Islet of Langerhans (tissue), 1 donor: ENCODE measurements at regions not wholly inside any gene's neighbourhood (a gene's known extent, or its start where the extent isn't known, plus 50 kb on each side); places are given as distances from the start of the nearest gene placed in this dataset.

Experiments
- FAIRE-seq: peaks from one replicate; lab custom pipeline; 2011; peaks lifted over from hg19 to GRCh38; lab: Jason Lieb, UNC

- no peak for FAIRE-seq
Observed at GRCh38 chr11:111095327-111095726, 150.2 kb upstream of the POU2AF2 start.

GRCh38 chr11:111093061-111093460, 152.5 kb upstream of the POU2AF2 start:
- no peak for FAIRE-seq

GRCh38 chr11:111091321-111091938, 154.1 kb upstream of the POU2AF2 start:
- FAIRE-seq = no peak

- FAIRE-seq = no peak
Observed at GRCh38 chr11:111089759-111090158, 155.8 kb upstream of the POU2AF2 start.

GRCh38 chr11:111088847-111089355, 156.6 kb upstream of the POU2AF2 start:
- no peak for FAIRE-seq

- no peak for FAIRE-seq
Observed at GRCh38 chr11:111086058-111086457, 159.5 kb upstream of the POU2AF2 start.

- FAIRE-seq = no peak
Observed at GRCh38 chr11:111082664-111083063, 162.9 kb upstream of the POU2AF2 start.

- no peak for FAIRE-seq
Observed at GRCh38 chr11:111081021-111081511, 164.5 kb upstream of the POU2AF2 start.

- FAIRE-seq = no peak
Observed at GRCh38 chr11:111077530-111078322, 167.8 kb upstream of the POU2AF2 start.

GRCh38 chr11:111069066-111069465, 176.5 kb upstream of the POU2AF2 start:
- no peak for FAIRE-seq

- FAIRE-seq = no peak
Observed at GRCh38 chr11:111067994-111068393, 177.5 kb upstream of the POU2AF2 start.

- FAIRE-seq = no peak
Observed at GRCh38 chr11:111066846-111067245, 178.7 kb upstream of the POU2AF2 start.

- no peak for FAIRE-seq
Observed at GRCh38 chr11:111063726-111064517, 181.6 kb upstream of the POU2AF2 start.

- FAIRE-seq = no peak
Observed at GRCh38 chr11:111062420-111062819, 183.1 kb upstream of the POU2AF2 start.

GRCh38 chr11:111059726-111060125, 185.8 kb upstream of the POU2AF2 start:
- no peak for FAIRE-seq

- FAIRE-seq = no peak
Observed at GRCh38 chr11:111049131-111049530, 196.4 kb upstream of the POU2AF2 start.

- FAIRE-seq = no peak
Observed at GRCh38 chr11:111047374-111047773, 198.2 kb upstream of the POU2AF2 start.

GRCh38 chr11:111046291-111046690, 199.2 kb upstream of the POU2AF2 start:
- no peak for FAIRE-seq

GRCh38 chr11:111045874-111046273, 199.7 kb upstream of the POU2AF2 start:
- FAIRE-seq = no peak

GRCh38 chr11:111045407-111045803, 200.1 kb upstream of the POU2AF2 start:
- FAIRE-seq = no peak

GRCh38 chr11:111044751-111045406, 200.6 kb upstream of the POU2AF2 start:
- no peak for FAIRE-seq

- FAIRE-seq = no peak
Observed at GRCh38 chr11:111039982-111040381, 205.5 kb upstream of the POU2AF2 start.
